Transverse colon (tissue), 4 donors: ENCODE measurements at regions not wholly inside any gene's neighbourhood (a gene's known extent, or its start where the extent isn't known, plus 50 kb on each side); places are given as distances from the start of the nearest gene placed in this dataset.

Source experiments
- DNase-seq: peaks from one replicate; pipeline ENCODE4 v3.0.0-alpha.2; 2019
- H3K27ac ChIP-seq, 4 donors: fragments of 200-600 bp; sonication (generic); 2 replicates each; pipeline ENCODE4 v1.5.1; 2016 to 2018; ENCODE audit warnings: inconsistent platforms in 4 of 4
- H3K27me3 ChIP-seq: fragments of 200-600 bp; sonication (generic); 2 replicates; pipeline ENCODE4 v1.5.1; 2017; ENCODE audit warnings: inconsistent platforms
- H3K36me3 ChIP-seq, 4 donors: fragments of 200-600 bp; sonication (generic); 2 replicates each; pipeline ENCODE4 v1.5.1; 2017 to 2019; ENCODE audit warnings: inconsistent platforms in 4 of 4
- H3K4me1 ChIP-seq, 4 donors: fragments of 200-600 bp; sonication (generic); 2 replicates each; pipeline ENCODE4 v1.5.1; 2017 to 2020; ENCODE audit warnings: inconsistent platforms in 4 of 4
- H3K4me3 ChIP-seq, 4 donors: fragments of 200-600 bp; sonication (generic); 1 replicate in 1 of 4; 2 replicates in 3 of 4; pipeline versions ENCODE4 v1.5.1 to v1.6.1; 2017 to 2019; ENCODE audit warnings: inconsistent platforms in 4 of 4
- H3K9me3 ChIP-seq, 2 donors: fragments of 200-600 bp; sonication (generic); 2 replicates each; pipeline ENCODE4 v1.5.1; 2017 to 2019; ENCODE audit warnings: inconsistent platforms in 2 of 2
- CTCF ChIP-seq, 5 experiments: fragments of 200-600 bp in 3 of 5; fragments of 450-650 bp in 2 of 5; sonication (generic) in 3 of 5; IDR thresholded peaks; 1 replicate in 2 of 5; 2 replicates in 3 of 5; pipeline ENCODE4 v1.5.1; 2016 to 2017; ENCODE audit warnings: antibody characterized with exemption in 5 of 5, inconsistent platforms in 3 of 5, mild to moderate bottlenecking in 2 of 5, moderate library complexity in 1 of 5
- EP300 ChIP-seq: sonication (generic); formaldehyde crosslinking; IDR thresholded peaks from one replicate; pipeline ENCODE4 v1.6.1; 2017; ENCODE audit warnings: antibody characterized with exemption, low read depth
- POLR2A ChIP-seq: fragments of 450-650 bp; IDR thresholded peaks from one replicate; pipeline ENCODE4 v1.6.1; 2016; ENCODE audit warnings: antibody characterized with exemption, mild to moderate bottlenecking, moderate library complexity
- POLR2AphosphoS5 ChIP-seq, 3 donors: sonication (generic); formaldehyde crosslinking; IDR thresholded peaks; one replicate each; pipeline ENCODE4 v1.6.1; 2016; ENCODE audit warnings: antibody characterized with exemption in 3 of 3
- WGBS, 2 donors: methylation state at CpG; one replicate each; pipeline ENCODE4 v1.1.5; 2018; ENCODE audit warnings: low coverage in 1 of 2; 5-methylcytosine and 5-hydroxymethylcytosine counted together
- in situ Hi-C, 4 donors: fragments of 200-750 bp; cut with MboI; loops; one replicate each; pipeline versions ENCODE4 v1.15.0 to v1.15.1; 2017; ENCODE audit warnings: low sequenced_read_pairs in 3 of 4, low pct_ligation_motif_present in 1 of 4, low pct_unique_long_range_greater_than_20kb in 1 of 4
- intact Hi-C: fragments of 100-400 bp; cut with DNase I; formaldehyde crosslinking; loops from one replicate; pipeline ENCODE4 v1.15.1; 2023; ENCODE audit warnings: low total_unique reads

- Histone ChIP-seq H3K27me3 (no peaks in the 10 kb centered on the region), H3K4me3 (no peak overlapping the region), H3K9me3 (no peaks in the 10 kb centered on the region), H3K27ac (no peak overlapping the region), H3K36me3 (no peaks in the 10 kb centered on the region), H3K4me1 (no peaks in the 10 kb centered on the region)
- 89 to 90% methylated on average over 5 of the region's 5 CpGs for WGBS, 2 donors
- intact Hi-C loops, result no loop called here
- no peak for DNase-seq
- in situ Hi-C loops, result no loop called here
- TF ChIP-seq POLR2A, result no peak
- no peak for TF ChIP-seq POLR2AphosphoS5 (IDR thresholded peaks at IDR 0.05)
- no peak for TF ChIP-seq EP300
- TF ChIP-seq CTCF (IDR thresholded peaks at IDR 0.05), result no peak
Measured at GRCh38 chr7:124432009-124432578, 333.5 kb downstream of the GPR37 start.

GRCh38 chr7:124429923-124430322 lies 335.7 kb downstream of the GPR37 start:
- no peaks in the 10 kb centered on the region for H3K36me3 ChIP-seq
- no peak overlapping the region for H3K27ac ChIP-seq
- in situ Hi-C loops (no loop called here), intact Hi-C loops (no loop called here)
- TF ChIP-seq EP300 (no peak), CTCF (IDR thresholded peaks at IDR 0.05) (no peak), POLR2AphosphoS5 (IDR thresholded peaks at IDR 0.05) (no peak), POLR2A (no peak)
- no peak overlapping the region for H3K4me3 ChIP-seq
- H3K4me1 ChIP-seq, result no peaks in the 10 kb centered on the region
- DNase-seq, result no peak
- no peaks in the 10 kb centered on the region for H3K9me3 ChIP-seq
- no peaks in the 10 kb centered on the region for H3K27me3 ChIP-seq
- 80 to 90% methylated on average over 4 of the region's 4 CpGs for WGBS, 2 donors

GRCh38 chr7:124428781-124429180 lies 336.8 kb downstream of the GPR37 start:
- 81 to 88% methylated on average over 5 to 7 of the region's 7 CpGs for WGBS, 2 donors
- Histone ChIP-seq H3K9me3 (no peaks in the 10 kb centered on the region), H3K27ac (no peak overlapping the region), H3K4me1 (no peaks in the 10 kb centered on the region), H3K27me3 (no peaks in the 10 kb centered on the region), H3K36me3 (no peaks in the 10 kb centered on the region), H3K4me3 (no peak overlapping the region)
- intact Hi-C loops, result no loop called here
- TF ChIP-seq EP300, result no peak
- TF ChIP-seq CTCF (IDR thresholded peaks at IDR 0.05), result no peak
- no peak for TF ChIP-seq POLR2AphosphoS5 (IDR thresholded peaks at IDR 0.05)
- no peak for TF ChIP-seq POLR2A
- no peak for DNase-seq
- in situ Hi-C loops, result no loop called here

GRCh38 chr7:124426621-124427020 lies 339.0 kb downstream of the GPR37 start:
- in situ Hi-C loops (no loop called here), intact Hi-C loops (no loop called here)
- TF ChIP-seq EP300, result no peak
- TF ChIP-seq POLR2AphosphoS5 (IDR thresholded peaks at IDR 0.05), result no peak
- no peak for TF ChIP-seq POLR2A
- no peak for TF ChIP-seq CTCF (IDR thresholded peaks at IDR 0.05)
- no peak for DNase-seq
- Histone ChIP-seq H3K36me3 (no peaks in the 10 kb centered on the region), H3K4me3 (no peak overlapping the region), H3K27ac (no peak overlapping the region), H3K4me1 (no peaks in the 10 kb centered on the region), H3K9me3 (no peaks in the 10 kb centered on the region), H3K27me3 (no peaks in the 10 kb centered on the region)
